Umbilical cord (tissue), 1 donor: ENCODE measurements at regions not wholly inside any gene's neighbourhood (a gene's known extent, or its start where the extent isn't known, plus 50 kb on each side); places are given as distances from the start of the nearest gene placed in this dataset.
A peak's percentile ranks its signal among the peaks of the same experiment; 100 is the strongest.

ENCODE experiments used
- DNase-seq: peaks from one replicate; pipeline ENCODE4 v3.0.0-alpha.2; 2015; ENCODE audit warnings: low spot score

DNA sequence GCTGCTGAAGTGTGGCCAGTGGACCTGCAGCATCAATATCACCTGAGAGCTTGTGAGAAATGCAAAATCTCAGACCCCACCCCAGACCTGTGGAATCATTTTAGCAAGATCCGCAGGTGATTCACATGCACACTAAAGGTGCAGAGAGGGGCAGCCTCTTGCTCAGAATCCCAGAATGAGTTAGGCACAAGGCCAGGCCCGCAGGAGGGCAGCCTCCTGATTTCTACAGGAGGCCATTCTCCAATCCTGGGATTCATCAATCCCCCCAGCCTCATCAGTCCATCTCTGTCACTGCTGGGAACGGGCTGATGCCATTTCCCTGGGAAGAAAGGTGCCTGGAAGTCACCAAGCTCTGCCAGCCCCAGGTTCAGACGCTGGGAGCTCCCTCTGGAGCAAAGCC, 63.0 kb upstream of the GPR26 start:
- DNase-seq, result no peak

DNA sequence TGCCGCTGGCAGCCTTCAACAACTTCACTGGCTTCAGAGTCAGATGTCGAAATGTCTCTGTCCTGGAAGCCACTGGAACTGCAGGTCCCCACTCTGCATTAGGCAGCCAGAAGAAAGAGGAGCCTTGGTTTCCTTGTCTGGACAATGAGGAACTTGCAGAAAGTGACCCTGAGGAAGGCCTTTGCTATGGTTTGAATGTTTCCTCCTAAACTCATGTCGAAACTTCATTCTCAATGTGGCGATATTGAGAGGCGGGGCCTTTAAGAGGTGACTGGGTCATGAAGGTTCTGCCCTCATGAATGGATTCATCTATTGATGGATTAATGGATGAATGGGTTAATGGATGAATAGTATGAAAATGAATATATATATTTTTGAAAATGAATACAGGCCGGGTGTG, 61.6 kb upstream of the GPR26 start:
- no peak for DNase-seq

- DNase-seq, result no peak
Observed at GRCh38 chr10:123606006-123606405, 60.1 kb upstream of the GPR26 start.

DNA sequence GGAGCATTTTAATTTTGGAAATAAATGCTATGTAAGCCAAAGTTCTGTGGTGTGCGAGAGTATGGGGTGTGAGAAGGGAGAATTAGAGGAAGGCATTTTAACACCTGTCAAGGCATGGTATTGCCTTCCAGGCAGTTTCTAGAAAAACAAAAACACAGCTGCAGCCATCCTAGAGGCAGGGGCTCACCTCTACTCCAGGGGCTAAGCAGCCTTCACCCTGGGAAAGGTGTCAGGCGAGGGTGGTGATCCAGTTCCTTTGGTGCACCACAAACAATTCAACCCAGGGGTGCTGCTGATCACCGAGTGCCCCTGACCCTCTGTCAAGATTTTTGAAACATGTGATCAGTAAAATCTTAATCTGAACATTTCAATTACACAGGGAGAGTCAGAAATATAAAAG, 59.2 kb upstream of the GPR26 start:
- no peak for DNase-seq

GRCh38 chr10:123607386-123607785, 58.8 kb upstream of the GPR26 start:
- no peak for DNase-seq

DNA sequence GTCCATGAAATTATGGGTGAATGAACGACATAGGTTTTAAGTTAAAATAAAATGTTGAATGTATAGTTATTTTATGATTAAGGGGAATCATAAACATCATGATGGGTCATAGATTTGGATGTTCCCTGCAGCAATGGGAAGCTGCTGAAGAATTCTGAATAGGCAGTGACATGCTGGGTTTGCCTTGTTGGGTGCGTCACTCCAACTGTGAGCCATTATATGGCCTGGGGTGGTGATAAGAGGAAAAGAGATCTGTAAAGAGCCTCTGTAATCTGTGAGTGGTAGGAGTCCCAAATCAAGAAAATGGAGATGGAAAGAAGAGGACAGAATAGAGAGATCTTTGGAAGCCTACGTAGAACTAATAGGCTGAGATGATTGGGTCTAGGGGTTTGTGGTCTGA, 58.1 kb upstream of the GPR26 start:
- DNase-seq, result no peak

- no peak for DNase-seq
Observed at GRCh38 chr10:123611243-123611642, 54.9 kb upstream of the GPR26 start.

DNA sequence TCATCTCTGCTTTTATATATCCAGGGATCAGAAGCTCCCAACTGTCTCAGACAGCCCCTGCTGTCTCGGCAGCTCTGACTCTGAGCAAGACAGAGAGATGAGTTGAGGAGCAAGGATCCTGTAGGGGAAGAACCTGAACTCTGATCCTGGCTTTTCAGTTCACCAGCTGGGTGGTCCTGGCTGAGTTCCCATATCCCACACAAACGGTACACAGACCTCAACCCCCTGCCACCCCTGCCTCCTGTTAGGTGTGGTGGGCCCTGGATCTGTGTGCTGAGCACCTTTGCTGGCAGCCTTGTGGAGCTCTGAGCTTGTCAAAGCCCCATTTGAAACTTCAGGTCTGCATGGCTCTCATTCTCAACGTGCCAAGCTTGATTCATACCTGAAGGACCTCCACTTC, 54.3 kb upstream of the GPR26 start:
- no peak for DNase-seq

- DNase-seq, result no peak
Observed at GRCh38 chr10:123613346-123613850, 52.8 kb upstream of the GPR26 start.

DNA sequence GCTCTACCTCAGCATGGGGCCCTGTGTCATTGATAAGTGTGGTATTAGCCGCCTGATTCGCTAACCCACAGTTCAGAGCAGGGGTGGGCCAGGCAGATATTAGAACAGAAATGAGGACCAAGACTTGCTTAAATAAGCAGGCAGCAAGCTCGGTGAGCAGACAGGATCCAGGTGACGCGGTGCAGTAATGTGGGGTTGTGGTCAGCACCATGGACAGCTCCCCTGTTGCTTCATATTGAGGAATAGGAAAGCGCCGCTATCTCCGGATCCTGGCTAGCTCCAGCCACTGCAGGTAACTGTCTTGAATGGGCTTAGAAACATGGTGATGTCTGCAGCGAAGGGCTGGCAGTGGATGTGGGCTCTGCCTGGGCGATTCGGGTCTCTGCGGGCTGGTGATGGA, 51.3 kb upstream of the GPR26 start:
- peak; percentile 63 for DNase-seq
